H1 (cell line): ENCODE measurements at regions not wholly inside any gene's neighbourhood (a gene's known extent, or its start where the extent isn't known, plus 50 kb on each side); places are given as distances from the start of the nearest gene placed in this dataset.

Experiments used
- CTCF ChIA-PET: fragments of 300-600 bp; sonication (Branson Sonifier 250); formaldehyde crosslinking; loops from one replicate; lab custom pipeline; 2021; ENCODE audit not compliant: partially characterized antibody; lab: Charles Lee
- POLR2A ChIA-PET: fragments of 300-600 bp; sonication (Branson Sonifier 250); formaldehyde crosslinking; loops from one replicate; lab custom pipeline; 2021; ENCODE audit warnings: inconsistent platforms; ENCODE audit not compliant: partially characterized antibody; lab: Charles Lee
- DNase-seq, 2 experiments: peaks; one replicate each; pipeline versions ENCODE4 v3.0.0 to v3.0.0-alpha.2; 2010 to 2022; ENCODE audit warnings: low spot score in 2 of 2, low read depth in 1 of 2, mixed read lengths in 1 of 2
- FAIRE-seq: peaks from 2 replicates; lab custom pipeline; 2011; peaks lifted over from hg19 to GRCh38; lab: Jason Lieb, UNC
- H2AFZ ChIP-seq: 2 replicates; pipeline ENCODE4 v1.8.1; 2012; ENCODE audit warnings: low read length, inconsistent platforms
- H2AK5ac ChIP-seq: 2 replicates; pipeline ENCODE4 v1.6.1; 2013; ENCODE audit warnings: low read depth, low read length
- H2BK120ac ChIP-seq: replicated peaks from 2 replicates; pipeline ENCODE3; 2013; ENCODE audit warnings: low read depth, low read length, inconsistent platforms
- H2BK12ac ChIP-seq: 2 replicates; pipeline ENCODE4 v1.6.1; 2013; ENCODE audit warnings: low read depth, low read length
- H2BK15ac ChIP-seq: 2 replicates; pipeline ENCODE4 v1.6.1; 2013; ENCODE audit warnings: low read length
- H2BK20ac ChIP-seq: 2 replicates; pipeline ENCODE4 v1.6.1; 2013; ENCODE audit warnings: low read length
- H2BK5ac ChIP-seq: 2 replicates; pipeline ENCODE4 v1.6.1; 2013; ENCODE audit warnings: low read depth, low read length
- H3K14ac ChIP-seq: 2 replicates; pipeline ENCODE4 v1.6.1; 2013; ENCODE audit warnings: inconsistent platforms; ENCODE audit not compliant: insufficient read length
- H3K18ac ChIP-seq: 2 replicates; pipeline ENCODE4 v1.6.1; 2013; ENCODE audit warnings: low read length; ENCODE audit errors: extremely low read depth
- H3K23ac ChIP-seq: 2 replicates; pipeline ENCODE4 v1.6.1; 2013; ENCODE audit warnings: inconsistent platforms; ENCODE audit not compliant: insufficient read length
- H3K23me2 ChIP-seq: 2 replicates; pipeline ENCODE4 v1.6.1; 2013; ENCODE audit warnings: low read depth, low read length
- H3K27ac ChIP-seq: 2 replicates; pipeline ENCODE4 v1.6.1; 2011; ENCODE audit warnings: low read depth, low read length, inconsistent platforms
- H3K27me3 ChIP-seq, 4 experiments: replicated peaks in 1 of 4; 1 replicate in 1 of 4; 2 replicates in 3 of 4; pipeline versions ENCODE4 v1.6.1 to v1.8.1; 2011 to 2013; ENCODE audit warnings: low read length in 3 of 4, mild to moderate bottlenecking in 3 of 4, inconsistent platforms in 2 of 4, mixed read lengths in 2 of 4, moderate library complexity in 1 of 4; ENCODE audit not compliant: control insufficient read depth in 3 of 4, insufficient read depth in 3 of 4; ENCODE audit errors: extremely low read depth in 1 of 4
- H3K36me3 ChIP-seq, 4 experiments: 2 replicates each; pipeline versions ENCODE4 v1.6.1 to v1.8.1; 2011 to 2013; ENCODE audit warnings: mild to moderate bottlenecking in 4 of 4, low read length in 3 of 4, moderate library complexity in 2 of 4, control low read depth in 1 of 4, inconsistent platforms in 1 of 4; ENCODE audit not compliant: insufficient read depth in 4 of 4, control insufficient read depth in 2 of 4
- H3K4ac ChIP-seq: replicated peaks from 2 replicates; pipeline ENCODE3; 2013; ENCODE audit warnings: low read length, low read depth, mixed read lengths, inconsistent platforms; ENCODE audit not compliant: insufficient read length
- H3K4me1 ChIP-seq, 4 experiments: replicated peaks in 1 of 4; 1 replicate in 1 of 4; 2 replicates in 3 of 4; pipeline versions ENCODE4 v1.6.1 to v1.8.1; 2011 to 2013; ENCODE audit warnings: low read length in 3 of 4, inconsistent platforms in 2 of 4, mixed read lengths in 1 of 4; ENCODE audit not compliant: insufficient read depth in 4 of 4, control insufficient read depth in 3 of 4
- H3K4me2 ChIP-seq, 2 experiments: 2 replicates each; pipeline versions ENCODE4 v1.6.1 to v1.8.1; 2011 to 2013; ENCODE audit warnings: low read depth in 2 of 2, low read length in 2 of 2, control low read depth in 1 of 2, inconsistent platforms in 1 of 2, mild to moderate bottlenecking in 1 of 2; ENCODE audit not compliant: insufficient read depth in 1 of 2
- H3K4me3 ChIP-seq, 4 experiments: fragments of 200-600, 300-600 bp in 1 of 4; sonication (generic), shearing (Covaris generic), sonication (Bioruptor Twin) in 1 of 4; 2 replicates each; pipeline versions ENCODE4 v1.5.1 to v1.8.1; 2011 to 2016; ENCODE audit warnings: low read length in 4 of 4, low read depth in 3 of 4, control low read depth in 2 of 4, inconsistent platforms in 2 of 4, mild to moderate bottlenecking in 2 of 4, mixed read lengths in 1 of 4, moderate library complexity in 1 of 4; ENCODE audit not compliant: insufficient read depth in 2 of 4; ENCODE audit errors: extremely low read depth in 1 of 4
- H3K56ac ChIP-seq: replicated peaks from 2 replicates; pipeline ENCODE3; 2013; ENCODE audit warnings: low read depth, mild to moderate bottlenecking, mixed read lengths, low read length, inconsistent platforms; ENCODE audit not compliant: insufficient read length
- H3K79me1 ChIP-seq: 2 replicates; pipeline ENCODE4 v1.6.1; 2013; ENCODE audit warnings: low read depth, low read length, control low read depth
- H3K79me2 ChIP-seq, 2 experiments: 2 replicates each; pipeline versions ENCODE4 v1.6.1 to v1.8.1; 2012 to 2013; ENCODE audit warnings: low read length in 2 of 2, mild to moderate bottlenecking in 2 of 2, inconsistent platforms in 1 of 2; ENCODE audit not compliant: insufficient read depth in 2 of 2, control insufficient read depth in 1 of 2
- H3K9ac ChIP-seq, 4 experiments: replicated peaks in 1 of 4; 1 replicate in 1 of 4; 2 replicates in 3 of 4; pipeline versions ENCODE4 v1.6.1 to v1.8.1; 2011 to 2013; ENCODE audit warnings: low read depth in 3 of 4, low read length in 3 of 4, control low read depth in 2 of 4, mild to moderate bottlenecking in 2 of 4, moderate library complexity in 2 of 4, inconsistent platforms in 1 of 4; ENCODE audit errors: extremely low read depth in 1 of 4
- H3K9me3 ChIP-seq, 2 experiments: 2 replicates each; pipeline versions ENCODE4 v1.6.1 to v1.8.1; 2012 to 2013; ENCODE audit warnings: mild to moderate bottlenecking in 2 of 2, moderate library complexity in 2 of 2, control low read depth in 1 of 2, inconsistent platforms in 1 of 2, low read depth in 1 of 2, low read length in 1 of 2, mixed read lengths in 1 of 2; ENCODE audit not compliant: insufficient read depth in 2 of 2
- H4K20me1 ChIP-seq, 2 experiments: replicated peaks in 1 of 2; 2 replicates each; pipeline versions ENCODE3 to v1.8.1; 2011 to 2013; ENCODE audit warnings: inconsistent platforms in 2 of 2, low read length in 2 of 2, mild to moderate bottlenecking in 1 of 2; ENCODE audit not compliant: insufficient read depth in 2 of 2, control insufficient read depth in 1 of 2
- H4K5ac ChIP-seq: 2 replicates; pipeline ENCODE4 v1.6.1; 2013; ENCODE audit warnings: low read length, low read depth, mixed read lengths, inconsistent platforms; ENCODE audit not compliant: insufficient read length
- H4K8ac ChIP-seq: 2 replicates; pipeline ENCODE4 v1.8.0; 2013; ENCODE audit warnings: mild to moderate bottlenecking, moderate library complexity, low read length, inconsistent platforms; ENCODE audit not compliant: insufficient read depth; ENCODE audit errors: extremely low read depth
- H4K91ac ChIP-seq: replicated peaks from 2 replicates; pipeline ENCODE3; 2013; ENCODE audit warnings: low read length, mixed read lengths, inconsistent platforms; ENCODE audit not compliant: insufficient read length
- CHD2 ChIP-seq: IDR thresholded peaks from 2 replicates; pipeline ENCODE4 v1.6.1; 2012; ENCODE audit warnings: low read length, improper control_type of control experiment
- KDM1A ChIP-seq: fragments of 200-600, 300-600 bp; sonication (generic); IDR thresholded peaks from 2 replicates; pipeline ENCODE4 v1.7.1; 2016; ENCODE audit warnings: mild to moderate bottlenecking, low read length, borderline replicate concordance
- MAFK ChIP-seq: IDR thresholded peaks from 2 replicates; pipeline ENCODE4 v1.6.1; 2012; ENCODE audit warnings: low read depth, mild to moderate bottlenecking, improper control_type of control experiment, low read length
- NRF1 ChIP-seq: IDR thresholded peaks from 2 replicates; pipeline ENCODE4 v1.6.1; 2011; ENCODE audit warnings: mild to moderate bottlenecking, low read depth, low read length, improper control_type of control experiment
- SP1 ChIP-seq: IDR thresholded peaks from 2 replicates; pipeline ENCODE4 v1.6.1; 2011; ENCODE audit warnings: low read depth, low read length
- SRF ChIP-seq: IDR thresholded peaks from 2 replicates; pipeline ENCODE4 v1.6.1; 2011; ENCODE audit warnings: mild to moderate bottlenecking, low read depth, low read length, moderate library complexity
- YY1 ChIP-seq: IDR thresholded peaks from 2 replicates; pipeline ENCODE4 v1.6.1; 2011; ENCODE audit warnings: low read depth, mild to moderate bottlenecking, low read length

- no peaks in the 10 kb centered on the region for H3K27me3 ChIP-seq
- no peak overlapping the region for H3K14ac ChIP-seq
- no peaks in the 10 kb centered on the region for H4K20me1 ChIP-seq
- no peak overlapping the region for H2BK20ac ChIP-seq
- H2AK5ac ChIP-seq = no peak overlapping the region
- no peak overlapping the region for H4K91ac ChIP-seq
- no peak overlapping the region for H2BK5ac ChIP-seq
- no peak overlapping the region for H3K4me2 ChIP-seq
- H3K23me2 ChIP-seq = no peaks in the 10 kb centered on the region
- no peaks in the 10 kb centered on the region for H3K9me3 ChIP-seq
- no peaks in the 10 kb centered on the region for H3K79me1 ChIP-seq
- DNase-seq (no peak), FAIRE-seq (no peak)
- H3K4me1 ChIP-seq = peaks cover 0 to 2% (median 0%) of the 10 kb centered on the region in 4 experiments; a peak in 1 of 7 replicates
- no peak overlapping the region for H3K4ac ChIP-seq
- no peaks in the 10 kb centered on the region for H3K36me3 ChIP-seq
- H3K56ac ChIP-seq = no peak overlapping the region
- H3K27ac ChIP-seq = no peak overlapping the region
- no peak overlapping the region for H3K23ac ChIP-seq
- H2AFZ ChIP-seq = no peak overlapping the region
- H4K5ac ChIP-seq = no peak overlapping the region
- CTCF ChIA-PET = no interaction called here
- H2BK15ac ChIP-seq = no peak overlapping the region
- H2BK12ac ChIP-seq = no peak overlapping the region
- no peak overlapping the region for H4K8ac ChIP-seq
- POLR2A ChIA-PET = no interaction called here
- no peak overlapping the region for H3K4me3 ChIP-seq
- H3K18ac ChIP-seq = no peak overlapping the region
- H2BK120ac ChIP-seq = no peak overlapping the region
- H3K79me2 ChIP-seq = no peaks in the 10 kb centered on the region
- TF ChIP-seq SRF (no peak), CHD2 (no peak), KDM1A (no peak), YY1 (no peak), SP1 (no peak), MAFK (no peak), NRF1 (no peak)
- H3K9ac ChIP-seq = no peak overlapping the region
These were observed 1588.9 kb upstream of the PRMT6 start for GRCh38 chr1:105467549-105467948.
